HepG2 (cell line): ENCODE measurements at regions not wholly inside any gene's neighbourhood (a gene's known extent, or its start where the extent isn't known, plus 50 kb on each side); places are given as distances from the start of the nearest gene placed in this dataset.
A peak's percentile ranks its signal among the peaks of the same experiment; 100 is the strongest.

ENCODE experiments used
- FOXA3 ChIP-seq: IDR thresholded peaks from 2 replicates; pipeline ENCODE4 v1.6.1; 2016; ENCODE audit warnings: missing genetic modification reagents, missing compliant biosample characterization
- FOXK2 ChIP-seq: fragments of 450-650 bp; IDR thresholded peaks from 2 replicates; pipeline ENCODE4 v1.6.1; 2016
- KLF11 ChIP-seq: IDR thresholded peaks from 2 replicates; pipeline ENCODE4 v1.6.1; 2016; ENCODE audit warnings: missing compliant biosample characterization
- MED1 ChIP-seq: sonication (generic); formaldehyde crosslinking; IDR thresholded peaks from 2 replicates; pipeline ENCODE4 v1.4.0; 2020; ENCODE audit warnings: missing genetic modification reagents
- MTA1 ChIP-seq: sonication (generic); formaldehyde crosslinking; IDR thresholded peaks from 2 replicates; pipeline ENCODE4 v1.4.0; 2020; ENCODE audit warnings: missing genetic modification reagents, mild to moderate bottlenecking, borderline replicate concordance
- NCOA1 ChIP-seq: sonication (generic); formaldehyde crosslinking; IDR thresholded peaks from 2 replicates; pipeline ENCODE4 v1.9.0; 2021; ENCODE audit warnings: missing genetic modification reagents
- NONO ChIP-seq, 2 experiments: fragments of 450-650 bp in 1 of 2; sonication (generic) in 1 of 2; formaldehyde crosslinking in 1 of 2; IDR thresholded peaks in 1 of 2; conservative IDR thresholded peaks in 1 of 2; 2 replicates each; pipeline versions ENCODE4 v1.6.1 to v1.8.0; 2017 to 2022; ENCODE audit warnings: mild to moderate bottlenecking in 1 of 2, missing genetic modification reagents in 1 of 2, moderate library complexity in 1 of 2
- RELA ChIP-seq: sonication (generic); formaldehyde crosslinking; IDR thresholded peaks from 2 replicates; pipeline ENCODE4 v1.4.0; 2020; ENCODE audit warnings: missing genetic modification reagents
- SALL1 ChIP-seq: sonication (generic); formaldehyde crosslinking; IDR thresholded peaks from 2 replicates; pipeline ENCODE4 v1.8.0; 2022; ENCODE audit warnings: mild to moderate bottlenecking, missing genetic modification reagents
- ZFP36L2 ChIP-seq: sonication (generic); formaldehyde crosslinking; IDR thresholded peaks from 2 replicates; pipeline ENCODE4 v1.4.0; 2020; ENCODE audit warnings: missing genetic modification reagents
- ZNF441 ChIP-seq: sonication (generic); formaldehyde crosslinking; IDR thresholded peaks from 2 replicates; pipeline ENCODE4 v1.7.0; 2021; ENCODE audit warnings: missing genetic modification reagents, borderline replicate concordance
- ZNF501 ChIP-seq: sonication (generic); formaldehyde crosslinking; IDR thresholded peaks from 2 replicates; pipeline ENCODE4 v1.5.1; 2020; ENCODE audit warnings: mild to moderate bottlenecking, moderate library complexity, missing genetic modification reagents
- ZNF563 ChIP-seq: sonication (generic); formaldehyde crosslinking; IDR thresholded peaks from 2 replicates; pipeline ENCODE4 v1.8.0; 2022; ENCODE audit warnings: mild to moderate bottlenecking, moderate library complexity, missing genetic modification reagents
- ZNF567 ChIP-seq: sonication (generic); formaldehyde crosslinking; IDR thresholded peaks from 2 replicates; pipeline ENCODE4 v1.8.1; 2023; ENCODE audit warnings: mild to moderate bottlenecking, missing genetic modification reagents, borderline replicate concordance
- ZNF766 ChIP-seq: sonication (generic); formaldehyde crosslinking; IDR thresholded peaks from 2 replicates; pipeline ENCODE4 v1.5.0; 2020; ENCODE audit warnings: missing genetic modification reagents, borderline replicate concordance
- TF ChIP-seq, protein P1 (sequence below): sonication (generic); formaldehyde crosslinking; IDR thresholded peaks from 2 replicates; pipeline ENCODE4 v1.8.0; 2022; ENCODE audit warnings: mild to moderate bottlenecking, missing genetic modification reagents; ENCODE audit not compliant: insufficient replicate concordance
- TF ChIP-seq, protein P2 (sequence below): sonication (generic); formaldehyde crosslinking; IDR thresholded peaks from 2 replicates; pipeline ENCODE4 v1.4.0; 2020; ENCODE audit warnings: missing genetic modification reagents
- TF ChIP-seq, protein P3 (sequence below): sonication (generic); formaldehyde crosslinking; IDR thresholded peaks from 2 replicates; pipeline ENCODE4 v1.4.0; 2020; ENCODE audit warnings: missing genetic modification reagents, mild to moderate bottlenecking, borderline replicate concordance
- TF ChIP-seq, protein P4 (sequence below): sonication (generic); formaldehyde crosslinking; IDR thresholded peaks from 2 replicates; pipeline ENCODE4 v1.8.0; 2022; ENCODE audit warnings: mild to moderate bottlenecking, missing genetic modification reagents

DNA sequence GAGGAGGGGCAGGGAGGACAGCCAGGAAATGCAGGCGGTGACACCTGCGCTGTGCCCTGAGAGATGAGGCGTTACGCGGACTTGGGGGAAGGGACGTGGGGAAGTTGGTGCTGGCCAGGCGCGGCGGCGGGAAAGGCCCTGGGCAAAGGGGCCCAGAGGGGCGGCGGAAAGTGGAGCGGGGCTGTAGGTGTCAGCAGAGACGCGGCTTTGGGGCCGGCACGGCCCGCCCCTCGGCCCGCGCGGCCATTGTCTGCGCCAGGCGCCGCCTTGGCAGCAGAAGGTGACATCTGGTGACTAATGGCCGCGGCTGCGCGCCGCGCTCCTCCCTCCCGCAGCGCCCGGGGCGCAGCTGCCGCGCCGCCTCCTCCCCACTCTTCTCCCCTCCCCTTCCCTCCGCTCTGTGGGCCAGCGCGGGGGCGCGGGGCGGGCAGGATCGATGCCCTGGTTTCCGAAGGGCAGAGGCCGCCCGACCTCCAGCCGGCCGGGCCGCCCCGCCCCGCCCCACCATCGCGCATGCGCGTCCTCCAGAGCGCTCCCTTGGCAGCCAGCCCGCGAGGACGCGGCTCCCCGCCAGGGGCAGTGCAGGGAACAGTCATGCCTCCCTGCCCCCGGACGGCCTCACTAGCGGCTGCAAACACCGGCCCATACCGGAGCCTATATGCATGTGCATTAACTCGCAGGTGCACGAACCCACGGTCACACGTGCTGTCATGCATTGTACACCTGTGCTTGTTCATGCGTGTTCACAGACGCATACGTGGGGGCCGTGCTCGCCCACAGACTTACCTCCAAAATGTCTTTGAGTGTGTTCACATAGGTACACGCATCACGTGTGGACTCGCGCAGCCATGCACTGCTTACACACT lies 269.6 kb downstream of the RPS24 start (continued):
- TF ChIP-seq, protein P1, sequence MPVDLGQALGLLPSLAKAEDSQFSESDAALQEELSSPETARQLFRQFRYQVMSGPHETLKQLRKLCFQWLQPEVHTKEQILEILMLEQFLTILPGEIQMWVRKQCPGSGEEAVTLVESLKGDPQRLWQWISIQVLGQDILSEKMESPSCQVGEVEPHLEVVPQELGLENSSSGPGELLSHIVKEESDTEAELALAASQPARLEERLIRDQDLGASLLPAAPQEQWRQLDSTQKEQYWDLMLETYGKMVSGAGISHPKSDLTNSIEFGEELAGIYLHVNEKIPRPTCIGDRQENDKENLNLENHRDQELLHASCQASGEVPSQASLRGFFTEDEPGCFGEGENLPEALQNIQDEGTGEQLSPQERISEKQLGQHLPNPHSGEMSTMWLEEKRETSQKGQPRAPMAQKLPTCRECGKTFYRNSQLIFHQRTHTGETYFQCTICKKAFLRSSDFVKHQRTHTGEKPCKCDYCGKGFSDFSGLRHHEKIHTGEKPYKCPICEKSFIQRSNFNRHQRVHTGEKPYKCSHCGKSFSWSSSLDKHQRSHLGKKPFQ (CRISPR knock-in tag): peak; percentile 30
- TF ChIP-seq NCOA1 (CRISPR knock-in tag) (peak; percentile 56; the same call in 1 of the 2 replicates), FOXA3 (0 out of 2 replicates have a peak, but pooled peaks have one; percentile 47), MTA1 (CRISPR knock-in tag) (peak; percentile 72; the same call in 1 of the 2 replicates), SALL1 (CRISPR knock-in tag) (peak; percentile 85), ZNF441 (0 out of 2 replicates have a peak, but pooled peaks have one; percentile 47), ZFP36L2 (CRISPR knock-in tag) (no peak), ZNF567 (CRISPR knock-in tag) (peak; percentile 83), ZNF501 (CRISPR knock-in tag) (0 out of 2 replicates have a peak, but pooled peaks have one; percentile 13), ZNF766 (CRISPR knock-in tag) (peak; percentile 76; the same call in 1 of the 2 replicates), MED1 (peak; percentile 70), FOXK2 (no peak), ZNF563 (CRISPR knock-in tag) (peak; percentile 60), KLF11 (CRISPR knock-in tag) (no peak), NONO (IDR thresholded peaks at IDR 0.05) (no peak), NONO (CRISPR knock-in tag; conservative IDR thresholded peaks at IDR 0.05) (peak; percentile 96), RELA (CRISPR knock-in tag) (no peak; the same call in 1 of the 2 replicates)
- TF ChIP-seq, protein P2, sequence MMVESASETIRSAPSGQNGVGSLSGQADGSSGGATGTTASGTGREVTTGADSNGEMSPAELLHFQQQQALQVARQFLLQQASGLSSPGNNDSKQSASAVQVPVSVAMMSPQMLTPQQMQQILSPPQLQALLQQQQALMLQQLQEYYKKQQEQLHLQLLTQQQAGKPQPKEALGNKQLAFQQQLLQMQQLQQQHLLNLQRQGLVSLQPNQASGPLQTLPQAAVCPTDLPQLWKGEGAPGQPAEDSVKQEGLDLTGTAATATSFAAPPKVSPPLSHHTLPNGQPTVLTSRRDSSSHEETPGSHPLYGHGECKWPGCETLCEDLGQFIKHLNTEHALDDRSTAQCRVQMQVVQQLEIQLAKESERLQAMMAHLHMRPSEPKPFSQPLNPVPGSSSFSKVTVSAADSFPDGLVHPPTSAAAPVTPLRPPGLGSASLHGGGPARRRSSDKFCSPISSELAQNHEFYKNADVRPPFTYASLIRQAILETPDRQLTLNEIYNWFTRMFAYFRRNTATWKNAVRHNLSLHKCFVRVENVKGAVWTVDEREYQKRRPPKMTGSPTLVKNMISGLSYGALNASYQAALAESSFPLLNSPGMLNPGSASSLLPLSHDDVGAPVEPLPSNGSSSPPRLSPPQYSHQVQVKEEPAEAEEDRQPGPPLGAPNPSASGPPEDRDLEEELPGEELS (CRISPR knock-in tag): 0 out of 2 replicates have a peak, but pooled peaks have one; percentile 25
- TF ChIP-seq, protein P3, sequence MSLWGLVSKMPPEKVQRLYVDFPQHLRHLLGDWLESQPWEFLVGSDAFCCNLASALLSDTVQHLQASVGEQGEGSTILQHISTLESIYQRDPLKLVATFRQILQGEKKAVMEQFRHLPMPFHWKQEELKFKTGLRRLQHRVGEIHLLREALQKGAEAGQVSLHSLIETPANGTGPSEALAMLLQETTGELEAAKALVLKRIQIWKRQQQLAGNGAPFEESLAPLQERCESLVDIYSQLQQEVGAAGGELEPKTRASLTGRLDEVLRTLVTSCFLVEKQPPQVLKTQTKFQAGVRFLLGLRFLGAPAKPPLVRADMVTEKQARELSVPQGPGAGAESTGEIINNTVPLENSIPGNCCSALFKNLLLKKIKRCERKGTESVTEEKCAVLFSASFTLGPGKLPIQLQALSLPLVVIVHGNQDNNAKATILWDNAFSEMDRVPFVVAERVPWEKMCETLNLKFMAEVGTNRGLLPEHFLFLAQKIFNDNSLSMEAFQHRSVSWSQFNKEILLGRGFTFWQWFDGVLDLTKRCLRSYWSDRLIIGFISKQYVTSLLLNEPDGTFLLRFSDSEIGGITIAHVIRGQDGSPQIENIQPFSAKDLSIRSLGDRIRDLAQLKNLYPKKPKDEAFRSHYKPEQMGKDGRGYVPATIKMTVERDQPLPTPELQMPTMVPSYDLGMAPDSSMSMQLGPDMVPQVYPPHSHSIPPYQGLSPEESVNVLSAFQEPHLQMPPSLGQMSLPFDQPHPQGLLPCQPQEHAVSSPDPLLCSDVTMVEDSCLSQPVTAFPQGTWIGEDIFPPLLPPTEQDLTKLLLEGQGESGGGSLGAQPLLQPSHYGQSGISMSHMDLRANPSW (CRISPR knock-in tag): peak; percentile 67; the same call in 1 of the 2 replicates
- TF ChIP-seq, protein P4, sequence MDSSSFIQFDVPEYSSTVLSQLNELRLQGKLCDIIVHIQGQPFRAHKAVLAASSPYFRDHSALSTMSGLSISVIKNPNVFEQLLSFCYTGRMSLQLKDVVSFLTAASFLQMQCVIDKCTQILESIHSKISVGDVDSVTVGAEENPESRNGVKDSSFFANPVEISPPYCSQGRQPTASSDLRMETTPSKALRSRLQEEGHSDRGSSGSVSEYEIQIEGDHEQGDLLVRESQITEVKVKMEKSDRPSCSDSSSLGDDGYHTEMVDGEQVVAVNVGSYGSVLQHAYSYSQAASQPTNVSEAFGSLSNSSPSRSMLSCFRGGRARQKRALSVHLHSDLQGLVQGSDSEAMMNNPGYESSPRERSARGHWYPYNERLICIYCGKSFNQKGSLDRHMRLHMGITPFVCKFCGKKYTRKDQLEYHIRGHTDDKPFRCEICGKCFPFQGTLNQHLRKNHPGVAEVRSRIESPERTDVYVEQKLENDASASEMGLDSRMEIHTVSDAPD: peak; percentile 91
